HTR-8/SVneo (cell line): ENCODE measurements at regions not wholly inside any gene's neighbourhood (a gene's known extent, or its start where the extent isn't known, plus 50 kb on each side); places are given as distances from the start of the nearest gene placed in this dataset.
"Not testable (repeated sequence)": the region's sequence is repeated elsewhere in the genome, so short reads cannot be mapped to it uniquely, and the experiment has no call there.

ENCODE experiments used
- DNase-seq: peaks from one replicate; pipeline ENCODE4 v3.0.0; 2011; ENCODE audit warnings: low spot score, mixed read lengths; ENCODE audit not compliant: insufficient read length
- FAIRE-seq: peaks from 2 replicates; lab custom pipeline; 2011; peaks lifted over from hg19 to GRCh38; lab: Jason Lieb, UNC

DNA sequence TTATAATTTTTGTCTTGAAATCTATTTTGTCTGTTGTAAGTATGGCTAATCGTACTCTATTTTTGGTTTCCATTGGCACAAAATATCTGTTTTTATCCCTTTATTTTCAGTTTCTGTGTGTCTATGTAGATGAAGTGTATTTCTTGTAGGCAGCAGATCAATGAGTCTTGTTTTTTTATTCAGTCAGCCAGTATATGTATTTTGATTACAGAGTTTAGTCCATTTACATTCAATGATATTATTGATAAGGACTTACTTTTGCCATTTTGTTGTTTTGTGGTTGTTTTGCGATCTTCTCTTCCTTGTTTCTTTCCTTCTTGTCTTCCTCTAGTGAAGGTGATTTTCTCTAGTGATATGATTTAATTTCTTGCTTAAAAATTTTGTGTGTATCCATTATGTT is 336.3 kb upstream of the SPRY2 start:
- FAIRE-seq (no peak), DNase-seq (no peak)

- not testable (repeated sequence) for FAIRE-seq
Observed at GRCh38 chr13:80675442-80675841, 334.5 kb upstream of the SPRY2 start.

DNA sequence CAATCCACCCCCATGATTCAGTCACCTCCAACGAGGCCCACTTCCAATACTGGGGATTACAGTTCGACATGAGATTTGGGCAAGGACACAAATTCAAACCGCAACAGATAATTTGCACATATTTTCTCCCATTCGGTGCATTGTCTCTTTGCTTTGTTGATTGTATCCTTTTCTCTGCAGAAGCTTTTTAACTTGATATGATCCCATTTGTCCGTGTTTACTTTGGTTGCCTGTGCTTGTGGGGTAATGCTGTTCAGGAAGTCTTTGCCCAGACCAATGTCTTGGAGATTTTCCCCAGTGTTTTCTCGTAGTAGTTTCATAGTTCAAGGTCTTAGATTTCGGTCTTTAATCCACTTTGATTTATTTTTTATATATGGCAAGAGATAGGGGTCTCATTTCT is 330.8 kb upstream of the SPRY2 start:
- FAIRE-seq = no peak

More at GRCh38 chr13:80675442-80675841, 334.5 kb upstream of the SPRY2 start:
- not testable (repeated sequence) for DNase-seq

GRCh38 chr13:80669112-80669511 is 328.2 kb upstream of the SPRY2 start:
- DNase-seq (no peak), FAIRE-seq (no peak)

More for the DNA sequence above, 330.8 kb upstream of the SPRY2 start:
- no peak for DNase-seq

GRCh38 chr13:80668452-80668851 is 327.5 kb upstream of the SPRY2 start:
- DNase-seq (no peak), FAIRE-seq (no peak)

DNA sequence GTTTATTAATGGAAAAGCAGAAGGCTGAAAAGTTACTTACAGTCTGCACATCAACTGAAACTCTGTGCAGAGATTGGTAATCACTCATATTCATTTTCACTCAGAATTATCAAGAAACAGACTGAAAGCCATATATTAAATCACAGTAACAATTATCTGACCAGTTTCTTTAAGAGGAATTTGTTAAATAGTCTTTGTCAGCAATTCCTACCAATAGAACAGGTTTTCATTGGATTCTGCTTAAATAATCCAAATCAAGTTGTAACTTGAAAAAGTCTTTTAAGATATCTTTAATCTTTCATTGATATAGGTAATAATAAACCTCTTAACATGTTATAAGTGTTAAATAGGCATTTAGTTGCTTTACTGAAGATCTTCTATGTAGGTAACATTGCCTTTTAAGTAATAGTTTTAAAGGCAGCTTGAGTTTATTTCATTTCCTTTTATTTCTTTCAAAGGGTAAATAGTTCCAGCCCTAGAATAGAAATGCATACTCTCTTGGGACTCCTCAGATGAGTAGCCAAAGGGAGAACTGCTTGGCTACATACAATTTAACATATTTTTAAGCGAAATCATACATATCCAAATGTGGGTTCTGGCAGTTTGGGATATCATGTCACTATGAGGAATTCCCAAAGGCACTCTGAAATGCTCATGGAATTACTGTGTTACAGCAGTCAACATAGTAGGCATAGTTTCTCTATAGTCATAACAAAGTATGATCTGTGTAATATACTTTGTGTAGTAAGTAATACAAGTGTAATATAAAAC is 326.0 kb upstream of the SPRY2 start:
- DNase-seq (no peak), FAIRE-seq (no peak)

GRCh38 chr13:80665792-80666333 is 324.9 kb upstream of the SPRY2 start:
- FAIRE-seq = no peak

GRCh38 chr13:80664950-80665349 is 324.0 kb upstream of the SPRY2 start:
- FAIRE-seq (no peak), DNase-seq (no peak)

More at GRCh38 chr13:80665792-80666333, 324.9 kb upstream of the SPRY2 start:
- DNase-seq = no peak

GRCh38 chr13:80663788-80664187 is 322.9 kb upstream of the SPRY2 start:
- no peak for FAIRE-seq
- no peak for DNase-seq

DNA sequence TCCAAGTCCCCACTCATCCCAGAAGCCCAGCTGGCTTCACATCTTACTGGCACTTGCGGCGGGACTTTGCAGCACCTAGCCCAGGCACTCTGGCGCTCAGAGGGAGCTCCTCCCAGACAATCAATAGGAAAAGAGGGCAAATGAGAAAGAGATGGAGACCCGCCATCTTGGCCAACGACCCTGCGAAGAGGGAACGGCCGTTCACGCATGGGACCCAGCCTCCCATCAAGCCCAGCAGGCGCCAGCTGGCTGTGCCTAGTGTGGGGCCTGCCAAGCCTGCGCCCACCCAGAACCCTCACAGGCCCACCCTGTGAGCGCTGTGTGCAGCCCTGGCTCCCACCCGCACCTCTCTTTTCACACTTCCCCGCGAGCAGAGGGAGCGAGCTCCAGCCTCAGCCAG is 317.8 kb upstream of the SPRY2 start:
- FAIRE-seq (no peak), DNase-seq (no peak)

GRCh38 chr13:80656512-80656904 is 315.6 kb upstream of the SPRY2 start:
- FAIRE-seq = no peak

DNA sequence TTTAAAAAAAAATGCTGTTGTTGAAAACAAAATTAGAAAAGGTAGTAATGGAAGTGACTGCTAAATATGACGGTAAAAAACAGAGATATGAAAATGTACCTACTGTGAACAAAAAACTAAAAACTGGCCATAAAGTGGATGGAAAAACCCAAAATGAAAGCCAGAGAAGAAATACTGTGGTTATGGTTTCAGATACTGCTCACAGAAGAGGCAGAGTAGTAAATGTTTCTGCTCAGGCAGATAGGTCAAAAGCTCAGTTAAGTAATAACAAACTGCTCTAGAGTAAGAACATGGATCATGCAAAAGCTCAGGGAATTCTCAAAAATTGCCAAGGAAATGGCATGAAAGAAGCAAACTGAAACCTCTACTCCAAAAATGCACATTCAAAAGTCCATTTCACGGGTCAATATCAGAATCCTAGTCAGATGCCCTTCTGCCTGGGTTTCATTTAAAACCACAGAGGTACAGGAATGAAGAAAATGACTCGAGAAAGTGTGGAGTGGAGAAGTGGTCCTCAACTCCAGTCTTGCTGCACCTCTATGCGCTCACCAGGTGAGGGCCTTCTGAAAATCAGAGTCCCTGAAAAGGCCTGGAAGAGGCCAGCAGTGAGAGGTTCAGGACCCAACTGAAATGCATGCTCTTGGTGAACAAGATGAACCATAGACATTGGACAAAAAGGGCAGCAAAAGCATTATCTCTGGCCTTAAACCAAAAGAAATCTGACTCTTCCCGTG is 315.0 kb upstream of the SPRY2 start:
- no peak for DNase-seq
- no peak for FAIRE-seq

More at GRCh38 chr13:80656512-80656904, 315.6 kb upstream of the SPRY2 start:
- DNase-seq = no peak

DNA sequence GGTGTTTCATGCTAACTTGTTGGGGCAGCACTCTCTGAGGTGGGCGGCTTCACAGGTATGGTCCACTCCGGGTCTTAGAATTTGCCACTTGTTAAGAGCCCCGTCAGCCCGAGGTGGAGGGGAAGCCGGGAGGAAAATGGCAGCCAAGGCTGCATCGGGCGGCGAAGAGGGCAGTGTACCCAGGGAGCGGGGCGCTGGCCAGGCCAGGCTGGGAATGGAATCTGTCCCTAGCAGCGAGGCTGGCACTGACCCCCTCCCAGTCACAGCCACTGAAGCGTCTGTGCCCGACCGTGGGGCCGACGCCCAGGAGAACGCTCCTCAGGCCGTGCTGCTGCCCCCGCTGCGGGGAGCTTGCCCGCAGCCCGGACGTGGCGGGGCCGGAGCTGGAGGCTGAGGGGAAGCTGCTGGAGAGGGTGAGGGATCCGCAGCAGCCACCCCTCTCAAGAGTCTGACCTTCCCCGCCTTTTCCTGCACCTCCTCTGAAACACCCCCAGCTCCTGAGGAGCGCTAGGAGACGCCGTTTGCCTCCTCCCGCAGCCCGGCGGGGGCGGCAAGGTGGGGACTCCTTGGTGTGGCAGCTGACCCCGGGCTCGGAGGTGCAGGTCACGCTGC is 313.8 kb upstream of the SPRY2 start:
- no peak for DNase-seq

DNA sequence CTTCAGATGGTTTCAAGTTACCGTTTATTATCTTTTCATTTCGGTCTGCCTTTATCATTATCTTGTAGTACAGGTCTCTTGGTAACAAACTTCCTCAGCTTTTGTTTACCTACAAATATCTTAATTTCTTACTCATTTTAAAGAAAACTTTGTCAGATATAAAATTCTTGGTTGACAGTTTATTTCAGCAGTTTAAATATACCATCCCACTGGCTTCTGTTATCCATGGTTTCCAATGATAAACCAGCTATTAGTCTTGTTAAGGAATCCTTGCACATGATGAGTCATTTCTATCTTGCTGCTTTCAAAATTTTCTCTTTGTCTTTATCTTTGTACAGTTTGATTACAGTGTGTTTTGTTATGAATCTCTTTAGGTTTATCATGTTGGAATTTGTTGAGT is 308.3 kb upstream of the SPRY2 start:
- FAIRE-seq = no peak

More for the DNA sequence above, 313.8 kb upstream of the SPRY2 start:
- no peak for FAIRE-seq

GRCh38 chr13:80642641-80643040 is 301.7 kb upstream of the SPRY2 start:
- DNase-seq (no peak), FAIRE-seq (no peak)

More for the DNA sequence above, 308.3 kb upstream of the SPRY2 start:
- DNase-seq = no peak

DNA sequence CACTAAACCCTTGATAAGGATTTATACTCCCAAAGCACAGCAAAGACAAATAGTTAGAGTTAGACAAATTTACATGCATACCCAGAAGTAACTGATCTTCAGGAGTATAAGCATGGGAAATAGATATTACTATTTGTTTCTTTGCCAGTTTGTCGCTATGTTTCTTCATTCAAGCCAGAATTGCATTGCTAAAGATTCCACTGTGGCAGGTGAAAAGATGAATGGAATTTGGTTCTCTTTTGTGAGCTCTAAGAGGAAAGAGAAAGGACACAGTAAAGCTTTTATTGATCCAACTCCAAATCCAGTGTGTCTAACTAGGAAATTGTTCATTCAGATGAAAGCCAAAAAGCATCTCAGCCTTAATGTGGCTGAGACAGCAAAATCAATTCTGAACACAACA is 292.3 kb upstream of the SPRY2 start:
- FAIRE-seq (no peak), DNase-seq (no peak)

DNA sequence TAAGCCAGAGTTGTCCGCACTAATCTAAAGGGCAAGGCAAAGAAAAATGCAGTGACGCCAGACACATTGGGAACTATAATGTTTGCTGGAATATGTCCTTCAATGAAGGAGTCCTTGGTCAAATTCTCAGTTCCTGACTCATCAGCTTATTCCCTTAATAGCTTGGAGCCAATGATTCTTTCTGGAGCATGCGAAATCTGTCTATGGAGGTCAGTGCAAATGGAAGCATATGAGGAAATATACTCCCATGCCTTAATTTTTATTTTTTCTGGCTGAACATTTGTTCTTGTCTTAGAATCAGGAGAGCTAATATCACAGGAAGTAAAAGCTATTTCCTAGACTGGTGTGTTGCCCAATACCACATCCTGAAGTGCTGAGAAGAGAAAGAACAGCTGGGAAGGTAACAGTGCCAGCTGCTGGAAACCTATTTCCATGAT is 289.8 kb upstream of the SPRY2 start:
- DNase-seq = no peak
- no peak for FAIRE-seq

DNA sequence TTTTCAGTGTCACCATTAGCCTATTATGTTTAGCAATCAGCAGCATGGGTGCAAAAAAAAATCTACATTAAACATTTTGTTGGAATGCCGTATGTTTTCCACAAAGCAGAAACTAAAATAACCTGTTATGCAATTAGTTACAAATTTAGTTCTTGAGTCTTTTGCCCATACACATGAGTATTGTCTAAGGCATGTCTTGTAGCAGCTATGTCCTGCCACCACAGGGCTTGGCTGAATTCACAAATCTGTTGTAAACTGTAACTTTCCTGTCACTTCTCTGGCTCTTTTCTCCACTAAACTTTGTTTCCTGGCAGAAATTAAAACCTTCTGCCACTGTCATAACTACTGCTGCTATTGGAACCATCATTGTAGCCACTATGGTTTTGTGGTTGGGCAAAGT is 277.9 kb upstream of the SPRY2 start:
- no peak for FAIRE-seq

DNA sequence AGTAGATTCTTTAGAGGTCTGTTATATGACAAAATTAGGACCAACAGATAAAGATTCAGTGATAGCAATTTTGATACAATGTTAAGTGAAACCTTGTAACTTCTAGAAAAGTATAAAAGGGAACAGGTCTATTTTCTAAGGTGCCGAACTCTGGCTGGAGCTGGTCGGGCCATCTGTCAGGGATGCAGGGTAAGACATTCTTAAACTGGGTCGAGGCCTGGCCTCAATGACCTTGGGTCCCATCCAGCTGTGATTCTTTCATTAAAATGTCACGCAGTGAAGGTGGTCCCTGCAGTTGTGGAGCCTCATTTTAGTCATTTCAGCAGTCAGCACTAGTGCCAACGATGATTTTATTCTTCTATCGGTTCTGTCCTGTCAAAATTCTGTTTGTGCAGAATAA is 271.9 kb upstream of the SPRY2 start:
- no peak for FAIRE-seq

More for the DNA sequence above, 277.9 kb upstream of the SPRY2 start:
- DNase-seq = no peak

GRCh38 chr13:80611310-80611709 is 270.4 kb upstream of the SPRY2 start:
- DNase-seq = no peak
- no peak for FAIRE-seq

More for the DNA sequence above, 271.9 kb upstream of the SPRY2 start:
- no peak for DNase-seq

GRCh38 chr13:80605716-80606115 is 264.8 kb upstream of the SPRY2 start:
- FAIRE-seq = no peak
- no peak for DNase-seq
